HCEC 1CT (cell line): ENCODE measurements at regions not wholly inside any gene's neighbourhood (a gene's known extent, or its start where the extent isn't known, plus 50 kb on each side); places are given as distances from the start of the nearest gene placed in this dataset.

ENCODE experiments used
- DNase-seq: peaks from one replicate; pipeline ENCODE4 v3.0.0-alpha.2; 2017

GRCh38 chr9:119588874-119589744 is 219.9 kb upstream of the BRINP1 start:
- no peak for DNase-seq

GRCh38 chr9:119577881-119578280 is 208.6 kb upstream of the BRINP1 start:
- no peak for DNase-seq

GRCh38 chr9:119559986-119560385 is 190.8 kb upstream of the BRINP1 start:
- no peak for DNase-seq

- no peak for DNase-seq
Observed at GRCh38 chr9:119559056-119559455, 189.8 kb upstream of the BRINP1 start.

- DNase-seq: no peak
Observed at GRCh38 chr9:119556129-119556875, 187.1 kb upstream of the BRINP1 start.

GRCh38 chr9:119544492-119544891 is 175.3 kb upstream of the BRINP1 start:
- no peak for DNase-seq

- no peak for DNase-seq
Observed at GRCh38 chr9:119537138-119537537, 167.9 kb upstream of the BRINP1 start.

- no peak for DNase-seq
Observed at GRCh38 chr9:119533504-119533903, 164.3 kb upstream of the BRINP1 start.

- DNase-seq: no peak
Observed at GRCh38 chr9:119526698-119527097, 157.5 kb upstream of the BRINP1 start.

GRCh38 chr9:119523508-119523907 is 154.3 kb upstream of the BRINP1 start:
- no peak for DNase-seq

- DNase-seq: no peak
Observed at GRCh38 chr9:119522381-119522780, 153.1 kb upstream of the BRINP1 start.

- DNase-seq: no peak
Observed at GRCh38 chr9:119509291-119509905, 140.2 kb upstream of the BRINP1 start.

- DNase-seq: no peak
Observed at GRCh38 chr9:119501374-119501773, 132.1 kb upstream of the BRINP1 start.

GRCh38 chr9:119500072-119500771 is 131.0 kb upstream of the BRINP1 start:
- no peak for DNase-seq

- no peak for DNase-seq
Observed at GRCh38 chr9:119487118-119487827, 118.0 kb upstream of the BRINP1 start.

- no peak for DNase-seq
Observed at GRCh38 chr9:119483153-119483552, 113.9 kb upstream of the BRINP1 start.

- no peak for DNase-seq
Observed at GRCh38 chr9:119477197-119477596, 108.0 kb upstream of the BRINP1 start.

GRCh38 chr9:119458068-119458467 is 88.8 kb upstream of the BRINP1 start:
- no peak for DNase-seq

- no peak for DNase-seq
Observed at GRCh38 chr9:119453980-119454379, 84.7 kb upstream of the BRINP1 start.

GRCh38 chr9:119453490-119453911 is 84.3 kb upstream of the BRINP1 start:
- DNase-seq: no peak

- DNase-seq: no peak
Observed at GRCh38 chr9:119451426-119451825, 82.2 kb upstream of the BRINP1 start.

GRCh38 chr9:119443179-119443578 is 73.9 kb upstream of the BRINP1 start:
- DNase-seq: no peak
